ENCODE measurements at regions not wholly inside any gene's neighbourhood (a gene's known extent, or its start where the extent isn't known, plus 50 kb on each side); places are given as distances from the start of the nearest gene placed in this dataset.

- TF ChIP-seq CTCF (IDR thresholded peaks at IDR 0.05) = no peak
These were observed 1224.4 kb downstream of the EFNB2 start for GRCh38 chr13:105311094-105311493.

- TF ChIP-seq CTCF (IDR thresholded peaks at IDR 0.05) = no peak
These were observed 1227.7 kb downstream of the EFNB2 start for GRCh38 chr13:105307776-105308175.

- TF ChIP-seq CTCF (IDR thresholded peaks at IDR 0.05) = no peak
These were observed 1237.6 kb downstream of the EFNB2 start for GRCh38 chr13:105297839-105298238.

- TF ChIP-seq CTCF (IDR thresholded peaks at IDR 0.05) = no peak
These were observed 1243.5 kb downstream of the EFNB2 start for GRCh38 chr13:105291987-105292386.

GRCh38 chr13:105290596-105290995 lies 1244.9 kb downstream of the EFNB2 start:
- TF ChIP-seq CTCF (IDR thresholded peaks at IDR 0.05) = no peak

GRCh38 chr13:105285526-105285925 lies 1249.9 kb downstream of the EFNB2 start:
- no peak for TF ChIP-seq CTCF (IDR thresholded peaks at IDR 0.05)

- TF ChIP-seq CTCF (IDR thresholded peaks at IDR 0.05) = no peak
These were observed 1252.8 kb downstream of the EFNB2 start for GRCh38 chr13:105282406-105283285.
